ENCODE measurements at regions not wholly inside any gene's neighbourhood (a gene's known extent, or its start where the extent isn't known, plus 50 kb on each side); places are given as distances from the start of the nearest gene placed in this dataset.

DNA sequence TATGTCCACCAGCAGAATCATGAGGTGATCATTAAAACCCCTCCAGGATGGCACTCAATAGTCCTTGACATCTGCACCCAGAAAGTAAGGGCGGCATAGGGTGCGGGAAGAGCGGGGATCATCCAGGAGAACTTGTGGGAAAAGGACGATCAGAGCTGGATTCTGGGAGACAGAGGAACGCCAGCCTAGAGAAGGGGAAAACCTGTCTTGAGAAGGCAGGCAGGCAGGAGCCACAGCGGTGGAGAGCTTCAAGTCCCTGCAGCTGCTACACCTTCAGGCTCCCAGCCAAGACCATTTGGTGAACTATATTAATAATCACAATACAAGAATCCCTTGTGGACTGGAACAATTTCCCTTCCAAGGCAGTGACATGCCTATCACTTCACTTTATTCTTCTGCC is 134.3 kb downstream of the BUD13 start:
- TF ChIP-seq, protein P1, sequence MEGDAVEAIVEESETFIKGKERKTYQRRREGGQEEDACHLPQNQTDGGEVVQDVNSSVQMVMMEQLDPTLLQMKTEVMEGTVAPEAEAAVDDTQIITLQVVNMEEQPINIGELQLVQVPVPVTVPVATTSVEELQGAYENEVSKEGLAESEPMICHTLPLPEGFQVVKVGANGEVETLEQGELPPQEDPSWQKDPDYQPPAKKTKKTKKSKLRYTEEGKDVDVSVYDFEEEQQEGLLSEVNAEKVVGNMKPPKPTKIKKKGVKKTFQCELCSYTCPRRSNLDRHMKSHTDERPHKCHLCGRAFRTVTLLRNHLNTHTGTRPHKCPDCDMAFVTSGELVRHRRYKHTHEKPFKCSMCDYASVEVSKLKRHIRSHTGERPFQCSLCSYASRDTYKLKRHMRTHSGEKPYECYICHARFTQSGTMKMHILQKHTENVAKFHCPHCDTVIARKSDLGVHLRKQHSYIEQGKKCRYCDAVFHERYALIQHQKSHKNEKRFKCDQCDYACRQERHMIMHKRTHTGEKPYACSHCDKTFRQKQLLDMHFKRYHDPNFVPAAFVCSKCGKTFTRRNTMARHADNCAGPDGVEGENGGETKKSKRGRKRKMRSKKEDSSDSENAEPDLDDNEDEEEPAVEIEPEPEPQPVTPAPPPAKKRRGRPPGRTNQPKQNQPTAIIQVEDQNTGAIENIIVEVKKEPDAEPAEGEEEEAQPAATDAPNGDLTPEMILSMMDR (IDR thresholded peaks at IDR 0.05; ENCODE audit: poor library complexity, severe bottlenecking) = no peak
- TF ChIP-seq, protein P2, sequence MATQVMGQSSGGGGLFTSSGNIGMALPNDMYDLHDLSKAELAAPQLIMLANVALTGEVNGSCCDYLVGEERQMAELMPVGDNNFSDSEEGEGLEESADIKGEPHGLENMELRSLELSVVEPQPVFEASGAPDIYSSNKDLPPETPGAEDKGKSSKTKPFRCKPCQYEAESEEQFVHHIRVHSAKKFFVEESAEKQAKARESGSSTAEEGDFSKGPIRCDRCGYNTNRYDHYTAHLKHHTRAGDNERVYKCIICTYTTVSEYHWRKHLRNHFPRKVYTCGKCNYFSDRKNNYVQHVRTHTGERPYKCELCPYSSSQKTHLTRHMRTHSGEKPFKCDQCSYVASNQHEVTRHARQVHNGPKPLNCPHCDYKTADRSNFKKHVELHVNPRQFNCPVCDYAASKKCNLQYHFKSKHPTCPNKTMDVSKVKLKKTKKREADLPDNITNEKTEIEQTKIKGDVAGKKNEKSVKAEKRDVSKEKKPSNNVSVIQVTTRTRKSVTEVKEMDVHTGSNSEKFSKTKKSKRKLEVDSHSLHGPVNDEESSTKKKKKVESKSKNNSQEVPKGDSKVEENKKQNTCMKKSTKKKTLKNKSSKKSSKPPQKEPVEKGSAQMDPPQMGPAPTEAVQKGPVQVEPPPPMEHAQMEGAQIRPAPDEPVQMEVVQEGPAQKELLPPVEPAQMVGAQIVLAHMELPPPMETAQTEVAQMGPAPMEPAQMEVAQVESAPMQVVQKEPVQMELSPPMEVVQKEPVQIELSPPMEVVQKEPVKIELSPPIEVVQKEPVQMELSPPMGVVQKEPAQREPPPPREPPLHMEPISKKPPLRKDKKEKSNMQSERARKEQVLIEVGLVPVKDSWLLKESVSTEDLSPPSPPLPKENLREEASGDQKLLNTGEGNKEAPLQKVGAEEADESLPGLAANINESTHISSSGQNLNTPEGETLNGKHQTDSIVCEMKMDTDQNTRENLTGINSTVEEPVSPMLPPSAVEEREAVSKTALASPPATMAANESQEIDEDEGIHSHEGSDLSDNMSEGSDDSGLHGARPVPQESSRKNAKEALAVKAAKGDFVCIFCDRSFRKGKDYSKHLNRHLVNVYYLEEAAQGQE (IDR thresholded peaks at IDR 0.05; ENCODE audit: borderline replicate concordance) = no peak
- TF ChIP-seq EZH2 (IDR thresholded peaks at IDR 0.05; ENCODE audit: borderline replicate concordance, insufficient read depth, low read length, poor library complexity, severe bottlenecking) (no peak), POLR2AphosphoS5 (IDR thresholded peaks at IDR 0.05) (no peak), SMC3 (conservative IDR thresholded peaks at IDR 0.05; ENCODE audit: poor library complexity) (no peak), EP300 (conservative IDR thresholded peaks at IDR 0.05; ENCODE audit: poor library complexity, severe bottlenecking) (no peak), RAD21 (conservative IDR thresholded peaks at IDR 0.05) (no peak), TAF1 (IDR thresholded peaks at IDR 0.05; ENCODE audit: low read depth) (no peak)

Data from neural cell (in vitro differentiated cells).